Upper lobe of left lung (tissue), 4 donors: ENCODE measurements at regions not wholly inside any gene's neighbourhood (a gene's known extent, or its start where the extent isn't known, plus 50 kb on each side); places are given as distances from the start of the nearest gene placed in this dataset.

Experiments used
- POLR2A ChIP-seq, 4 donors: fragments of 450-650 bp; IDR thresholded peaks; one replicate each; pipeline ENCODE4 v1.5.1; 2016 to 2017; ENCODE audit warnings: antibody characterized with exemption in 4 of 4, mild to moderate bottlenecking in 2 of 4
- POLR2AphosphoS5 ChIP-seq, 2 donors: sonication (generic); formaldehyde crosslinking; IDR thresholded peaks; one replicate each; pipeline ENCODE4 v1.5.1; 2017; ENCODE audit warnings: antibody characterized with exemption in 2 of 2

GRCh38 chr9:22922222-22922621 lies 475.6 kb downstream of the DMRTA1 start:
- TF ChIP-seq POLR2A (IDR thresholded peaks at IDR 0.05): no peak
- TF ChIP-seq POLR2AphosphoS5 (IDR thresholded peaks at IDR 0.05): no peak
